GM12878 (cell line): ENCODE measurements at regions not wholly inside any gene's neighbourhood (a gene's known extent, or its start where the extent isn't known, plus 50 kb on each side); places are given as distances from the start of the nearest gene placed in this dataset.

Experiments
- EZH2 ChIP-seq: IDR thresholded peaks from 2 replicates; pipeline ENCODE4 v1.6.1; 2012; ENCODE audit warnings: low read depth, mild to moderate bottlenecking, control low read depth, inconsistent platforms, low read length, borderline replicate concordance; ENCODE audit not compliant: control insufficient read depth
- GABPA ChIP-seq: IDR thresholded peaks from 2 replicates; pipeline ENCODE4 v1.6.1; 2014; ENCODE audit warnings: antibody characterized with exemption, low read depth, mild to moderate bottlenecking, inconsistent platforms
- RCOR1 ChIP-seq: conservative IDR thresholded peaks from 2 replicates; pipeline ENCODE4 v1.6.1; 2012; ENCODE audit warnings: low read depth, low read length, improper control_type of control experiment
- ZNF384 ChIP-seq: IDR thresholded peaks from 2 replicates; pipeline ENCODE4 v1.6.1; 2012; ENCODE audit warnings: low read depth, mild to moderate bottlenecking, low read length, improper control_type of control experiment, borderline replicate concordance
- TF ChIP-seq, protein P1 (sequence below), 3 experiments: IDR thresholded peaks in 2 of 3; conservative IDR thresholded peaks in 1 of 3; 2 replicates each; pipeline ENCODE4 v1.5.1; 2011; ENCODE audit warnings: low read depth in 3 of 3, low read length in 3 of 3, mild to moderate bottlenecking in 3 of 3, control low read depth in 2 of 3, moderate library complexity in 2 of 3, inconsistent platforms in 1 of 3, mixed read lengths in 1 of 3; ENCODE audit not compliant: control insufficient read depth in 2 of 3, insufficient read depth in 1 of 3; ENCODE audit errors: extremely low read depth in 1 of 3

DNA sequence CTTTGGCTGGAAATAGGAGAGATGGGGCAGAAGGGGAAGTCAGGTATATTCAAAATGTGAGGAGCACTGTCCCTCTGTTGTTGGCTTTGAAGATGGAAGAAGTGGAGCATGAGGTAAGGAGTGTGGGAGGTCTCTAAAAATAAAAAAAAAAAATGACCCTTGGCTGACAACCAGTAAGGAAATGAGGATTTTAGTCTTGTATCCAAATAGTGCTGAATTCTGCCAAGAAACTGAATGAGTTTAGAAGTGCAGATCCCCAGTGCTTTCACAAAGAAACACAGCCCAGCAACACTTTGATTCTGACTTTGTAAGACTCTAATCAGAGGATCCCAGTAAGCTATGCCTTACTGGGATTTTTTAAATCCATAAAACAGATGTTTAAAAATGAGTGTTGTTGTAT is 367.9 kb downstream of the CYLC2 start:
- TF ChIP-seq GABPA: no peak
- TF ChIP-seq EZH2: no peak
- no peak for TF ChIP-seq ZNF384
- TF ChIP-seq, protein P1, sequence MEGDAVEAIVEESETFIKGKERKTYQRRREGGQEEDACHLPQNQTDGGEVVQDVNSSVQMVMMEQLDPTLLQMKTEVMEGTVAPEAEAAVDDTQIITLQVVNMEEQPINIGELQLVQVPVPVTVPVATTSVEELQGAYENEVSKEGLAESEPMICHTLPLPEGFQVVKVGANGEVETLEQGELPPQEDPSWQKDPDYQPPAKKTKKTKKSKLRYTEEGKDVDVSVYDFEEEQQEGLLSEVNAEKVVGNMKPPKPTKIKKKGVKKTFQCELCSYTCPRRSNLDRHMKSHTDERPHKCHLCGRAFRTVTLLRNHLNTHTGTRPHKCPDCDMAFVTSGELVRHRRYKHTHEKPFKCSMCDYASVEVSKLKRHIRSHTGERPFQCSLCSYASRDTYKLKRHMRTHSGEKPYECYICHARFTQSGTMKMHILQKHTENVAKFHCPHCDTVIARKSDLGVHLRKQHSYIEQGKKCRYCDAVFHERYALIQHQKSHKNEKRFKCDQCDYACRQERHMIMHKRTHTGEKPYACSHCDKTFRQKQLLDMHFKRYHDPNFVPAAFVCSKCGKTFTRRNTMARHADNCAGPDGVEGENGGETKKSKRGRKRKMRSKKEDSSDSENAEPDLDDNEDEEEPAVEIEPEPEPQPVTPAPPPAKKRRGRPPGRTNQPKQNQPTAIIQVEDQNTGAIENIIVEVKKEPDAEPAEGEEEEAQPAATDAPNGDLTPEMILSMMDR (IDR thresholded peaks at IDR 0.05 in 2 of 3, conservative IDR thresholded peaks at IDR 0.05 in 1 of 3; ENCODE audit: control insufficient read depth in 2 of 3, extremely low read depth in 1 of 3, insufficient read depth in 1 of 3, low read depth in 3 of 3, low read length in 3 of 3): no peak
- no peak for TF ChIP-seq RCOR1
